ENCODE measurements at regions not wholly inside any gene's neighbourhood (a gene's known extent, or its start where the extent isn't known, plus 50 kb on each side); places are given as distances from the start of the nearest gene placed in this dataset.
"Not testable (repeated sequence)": the region's sequence is repeated elsewhere in the genome, so short reads cannot be mapped to it uniquely, and the experiment has no call there.

DNA sequence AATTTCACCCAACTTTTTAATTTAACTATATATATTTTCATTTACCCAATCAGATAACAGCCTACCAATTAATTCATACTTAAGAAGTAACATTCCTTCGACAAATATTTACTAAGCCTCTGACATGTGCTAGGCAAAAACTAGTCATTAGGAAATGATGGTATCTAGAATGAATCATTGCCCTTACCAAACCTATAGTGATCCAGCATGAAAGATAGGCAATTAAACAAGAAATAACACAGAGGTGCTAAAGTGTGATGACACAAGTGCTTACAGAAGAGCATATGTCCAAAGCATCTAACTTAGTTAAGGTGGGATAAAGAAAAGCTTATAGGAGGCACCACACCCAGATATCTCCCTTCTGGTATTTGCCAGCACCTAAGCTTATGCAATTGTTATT lies 166.5 kb upstream of the RASSF8 start:
- no peak for DNase-seq

GRCh38 chr12:25793196-25793595 lies 165.3 kb upstream of the RASSF8 start:
- TF ChIP-seq POLR2A (IDR thresholded peaks at IDR 0.05; ENCODE audit: low read length) (no peak), GATA1 (IDR thresholded peaks at IDR 0.05; ENCODE audit: low read depth, low read length) (no peak)
- no peak for DNase-seq

More for the DNA sequence above, 166.5 kb upstream of the RASSF8 start:
- no peak for TF ChIP-seq GATA1 (IDR thresholded peaks at IDR 0.05; ENCODE audit: low read depth, low read length)
- no peak for TF ChIP-seq POLR2A (IDR thresholded peaks at IDR 0.05; ENCODE audit: low read length)

GRCh38 chr12:25794571-25794970 lies 163.9 kb upstream of the RASSF8 start:
- no peak for DNase-seq
- TF ChIP-seq POLR2A (IDR thresholded peaks at IDR 0.05; ENCODE audit: low read length) (no peak), GATA1 (IDR thresholded peaks at IDR 0.05; ENCODE audit: low read depth, low read length) (no peak)

- no peak for DNase-seq
- no peak for TF ChIP-seq POLR2A (IDR thresholded peaks at IDR 0.05; ENCODE audit: low read length)
- no peak for TF ChIP-seq GATA1 (IDR thresholded peaks at IDR 0.05; ENCODE audit: low read depth, low read length)
These were observed 161.9 kb upstream of the RASSF8 start for GRCh38 chr12:25796523-25797000.

DNA sequence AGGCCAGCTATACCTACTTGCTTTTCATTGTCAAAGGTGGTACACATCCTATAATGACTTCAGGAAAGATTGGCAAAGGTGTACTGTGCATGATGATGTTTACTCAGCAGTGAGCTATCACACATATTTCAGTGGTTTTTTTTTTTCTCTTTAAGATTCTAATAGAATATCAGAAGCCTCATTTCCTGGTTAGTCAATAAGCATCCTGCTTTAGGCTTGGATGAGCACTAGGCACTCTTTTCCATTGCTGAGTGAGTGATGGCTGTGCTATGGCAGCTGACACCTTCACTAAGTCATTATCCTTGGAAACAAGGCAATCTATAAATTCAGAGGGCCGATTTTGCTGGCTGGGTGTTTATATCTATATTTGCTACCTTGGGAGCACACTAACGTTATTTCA lies 161.1 kb upstream of the RASSF8 start:
- TF ChIP-seq POLR2A (IDR thresholded peaks at IDR 0.05; ENCODE audit: low read length) (no peak), GATA1 (IDR thresholded peaks at IDR 0.05; ENCODE audit: low read depth, low read length) (no peak)
- no peak for DNase-seq

GRCh38 chr12:25797949-25798348 lies 160.5 kb upstream of the RASSF8 start:
- DNase-seq: no peak
- TF ChIP-seq GATA1 (IDR thresholded peaks at IDR 0.05; ENCODE audit: low read depth, low read length): no peak
- no peak for TF ChIP-seq POLR2A (IDR thresholded peaks at IDR 0.05; ENCODE audit: low read length)

- DNase-seq: no peak
- TF ChIP-seq GATA1 (IDR thresholded peaks at IDR 0.05; ENCODE audit: low read depth, low read length) (no peak), POLR2A (IDR thresholded peaks at IDR 0.05; ENCODE audit: low read length) (no peak)
These were observed 158.4 kb upstream of the RASSF8 start for GRCh38 chr12:25800101-25800500.

- no peak for DNase-seq
These were observed 156.7 kb upstream of the RASSF8 start for GRCh38 chr12:25801734-25802133.

DNA sequence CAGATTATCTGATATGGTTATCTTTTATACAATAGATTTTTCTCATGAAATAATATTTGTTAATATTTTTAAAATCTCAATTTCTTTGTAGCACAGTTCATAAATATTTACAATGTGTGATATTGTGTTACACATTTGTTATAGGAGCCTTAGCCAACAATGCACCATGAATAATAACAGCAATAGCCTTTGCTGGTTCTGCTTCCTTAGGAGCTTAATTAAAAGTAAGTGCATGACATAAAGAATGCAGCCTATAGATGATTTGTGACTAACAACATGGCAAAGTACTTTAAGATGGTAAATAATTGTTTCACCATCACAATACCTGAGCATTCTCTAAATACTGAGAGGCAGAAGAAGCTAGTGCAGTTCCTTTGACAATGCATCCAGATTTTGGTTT lies 156.3 kb upstream of the RASSF8 start:
- TF ChIP-seq GATA1 (IDR thresholded peaks at IDR 0.05; ENCODE audit: low read depth, low read length): no peak
- no peak for TF ChIP-seq POLR2A (IDR thresholded peaks at IDR 0.05; ENCODE audit: low read length)
- no peak for DNase-seq

More at GRCh38 chr12:25801734-25802133, 156.7 kb upstream of the RASSF8 start:
- TF ChIP-seq GATA1 (IDR thresholded peaks at IDR 0.05; ENCODE audit: low read depth, low read length) (no peak), POLR2A (IDR thresholded peaks at IDR 0.05; ENCODE audit: low read length) (no peak)

DNA sequence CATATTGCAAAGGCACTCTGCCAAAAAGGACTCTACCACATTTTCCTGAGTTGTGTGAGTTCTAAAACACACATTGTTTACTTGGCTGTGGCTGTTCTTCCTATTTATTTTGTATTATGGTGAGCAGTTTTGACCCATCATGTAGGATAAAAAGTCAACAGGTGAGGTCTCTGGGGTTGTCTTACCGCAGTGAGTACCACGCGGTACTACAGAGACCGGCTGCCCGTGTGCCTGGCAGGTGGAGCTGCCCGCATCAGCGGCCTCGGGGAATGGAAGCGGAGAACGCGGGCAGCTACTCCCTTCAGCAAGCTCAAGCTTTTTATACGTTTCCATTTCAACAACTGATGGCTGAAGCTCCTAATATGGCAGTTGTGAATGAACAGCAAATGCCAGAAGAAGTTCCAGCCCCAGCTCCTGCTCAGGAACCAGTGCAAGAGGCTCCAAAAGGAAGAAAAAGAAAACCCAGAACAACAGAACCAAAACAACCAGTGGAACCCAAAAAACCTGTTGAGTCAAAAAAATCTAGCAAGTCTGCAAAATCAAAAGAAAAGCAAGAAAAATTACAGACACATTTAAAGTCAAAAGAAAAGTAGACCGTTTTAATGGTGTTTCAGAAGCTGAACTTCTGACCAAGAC lies 155.3 kb upstream of the RASSF8 start:
- not testable (repeated sequence) for DNase-seq

- DNase-seq: not testable (repeated sequence)
These were observed 154.2 kb upstream of the RASSF8 start for GRCh38 chr12:25804286-25804685.

DNA sequence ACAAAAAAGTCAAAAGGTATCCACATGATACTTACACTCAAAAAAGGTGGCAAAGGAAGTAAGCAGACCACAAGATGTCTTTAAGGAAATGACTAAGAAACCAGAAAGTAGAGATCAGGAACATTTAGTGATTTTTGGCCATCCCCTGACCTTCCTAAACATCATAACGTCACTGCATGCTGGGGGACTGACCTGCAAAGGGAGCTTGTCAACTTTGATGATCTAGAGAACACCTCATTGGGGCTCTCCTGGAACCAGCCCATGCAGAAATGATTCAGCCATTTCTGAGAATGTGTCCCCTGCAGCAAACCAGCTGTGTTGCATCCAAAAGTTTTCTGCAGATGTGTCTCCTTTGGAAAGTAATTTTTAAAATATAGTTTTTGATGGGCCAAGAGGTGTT lies 152.2 kb upstream of the RASSF8 start:
- TF ChIP-seq GATA1 (IDR thresholded peaks at IDR 0.05; ENCODE audit: low read depth, low read length) (no peak), POLR2A (IDR thresholded peaks at IDR 0.05; ENCODE audit: low read length) (no peak)
- no peak for DNase-seq

- no peak for DNase-seq
- TF ChIP-seq GATA1 (IDR thresholded peaks at IDR 0.05; ENCODE audit: low read depth, low read length) (no peak), POLR2A (IDR thresholded peaks at IDR 0.05; ENCODE audit: low read length) (no peak)
These were observed 149.9 kb upstream of the RASSF8 start for GRCh38 chr12:25808604-25809003.

DNA sequence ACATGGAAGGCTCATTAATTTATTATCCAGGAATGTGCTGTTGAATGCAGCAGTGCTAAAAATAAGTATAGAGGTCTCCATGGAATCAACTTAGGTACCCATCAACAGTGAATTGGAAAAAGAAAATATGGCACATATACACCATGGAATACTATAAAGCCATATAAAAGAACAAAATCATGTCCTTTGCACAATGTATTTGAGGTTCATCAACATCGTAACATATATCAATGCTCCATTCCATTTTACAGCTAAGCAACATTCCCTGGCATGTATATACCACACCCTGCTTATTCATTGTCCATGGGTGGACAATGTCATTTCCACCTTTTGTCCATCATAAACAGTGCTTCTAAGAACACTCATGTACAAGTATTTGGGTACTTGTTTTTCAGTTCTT lies 147.8 kb upstream of the RASSF8 start:
- TF ChIP-seq POLR2A (IDR thresholded peaks at IDR 0.05; ENCODE audit: low read length): no peak
- no peak for TF ChIP-seq GATA1 (IDR thresholded peaks at IDR 0.05; ENCODE audit: low read depth, low read length)
- DNase-seq: no peak

DNA sequence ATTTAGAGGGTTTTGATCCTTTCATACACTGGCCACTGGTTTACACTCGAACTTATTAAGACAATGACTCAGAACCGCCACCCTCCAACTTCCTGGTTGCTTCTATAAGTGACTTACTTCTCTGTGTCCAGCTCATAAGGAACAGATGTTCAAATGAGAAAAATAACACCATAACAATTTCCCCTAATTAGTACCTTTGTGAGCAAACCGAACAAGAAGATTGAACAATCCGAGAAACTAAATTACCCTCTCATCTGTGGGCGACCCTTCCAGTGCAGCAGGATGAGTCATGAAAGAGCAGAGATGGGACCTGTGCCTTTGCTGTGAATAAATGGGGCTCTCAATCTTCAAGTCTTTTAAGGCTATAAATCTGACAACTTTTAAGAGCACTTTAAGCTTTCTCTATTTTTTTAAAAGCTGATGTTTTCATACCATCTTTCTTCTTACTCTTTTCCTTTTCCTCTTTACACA lies 146.8 kb upstream of the RASSF8 start:
- no peak for DNase-seq
- TF ChIP-seq GATA1 (IDR thresholded peaks at IDR 0.05; ENCODE audit: low read depth, low read length): no peak
- no peak for TF ChIP-seq POLR2A (IDR thresholded peaks at IDR 0.05; ENCODE audit: low read length)

- no peak for DNase-seq
- TF ChIP-seq POLR2A (IDR thresholded peaks at IDR 0.05; ENCODE audit: low read length): no peak
- TF ChIP-seq GATA1 (IDR thresholded peaks at IDR 0.05; ENCODE audit: low read depth, low read length): no peak
These were observed 146.2 kb upstream of the RASSF8 start for GRCh38 chr12:25812295-25812694.

Measured in erythroblast (primary cell).